ENCODE measurements at regions not wholly inside any gene's neighbourhood (a gene's known extent, or its start where the extent isn't known, plus 50 kb on each side); places are given as distances from the start of the nearest gene placed in this dataset.

GRCh38 chr18:73621091-73621490 lies 526.5 kb downstream of the FBXO15 start (continued):
- TF ChIP-seq EZH2phosphoT487 (IDR thresholded peaks at IDR 0.05; ENCODE audit: unreplicated experiment) (no peak), ETS1 (IDR thresholded peaks at IDR 0.05) (no peak), CREB1 (CRISPR knock-in tag; IDR thresholded peaks at IDR 0.05; ENCODE audit: low read depth) (no peak), ZNF331 (CRISPR knock-in tag; IDR thresholded peaks at IDR 0.05; ENCODE audit: low read depth) (no peak), JUNB (IDR thresholded peaks at IDR 0.05; ENCODE audit: unreplicated experiment) (no peak)

- Mint-ChIP-seq H3K27ac (no peak overlapping the region), H3K4me1 (peaks cover 16% of the 10 kb centered on the region), H3K9me3 (no peaks in the 10 kb centered on the region), H3K4me3 (no peak overlapping the region), H3K36me3 (ENCODE audit: low read depth) (no peaks in the 10 kb centered on the region), H3K27me3 (ENCODE audit: insufficient read depth, low read depth, poor library complexity) (no peaks in the 10 kb centered on the region)
- H3K9me2 ChIP-seq (ENCODE audit: insufficient read depth), result peaks cover 12% of the 10 kb centered on the region; the same call in 1 of the 2 replicates
- no peaks in the 10 kb centered on the region for H3K36me3 ChIP-seq (ENCODE audit: insufficient read depth)
- ATAC-seq (no peak), DNase-seq (ENCODE audit: low spot score) (no peak)
- H3F3A ChIP-seq (replicated peaks; ENCODE audit: low read depth), result no peaks in the 10 kb centered on the region
- H3K4me2 ChIP-seq, result no peak overlapping the region
- H3K27ac ChIP-seq (ENCODE audit: low read depth), result no peak overlapping the region
- H3K4me1 ChIP-seq (ENCODE audit: insufficient read depth), result peaks cover 13% of the 10 kb centered on the region; the same call in 1 of the 2 replicates
- H3K79me2 ChIP-seq (replicated peaks; ENCODE audit: insufficient read depth), result no peaks in the 10 kb centered on the region
- TF ChIP-seq EZH2 (IDR thresholded peaks at IDR 0.05; ENCODE audit: low read depth, unreplicated experiment) (no peak), ZNF114 (CRISPR knock-in tag; IDR thresholded peaks at IDR 0.05) (no peak), EZH2phosphoT487 (IDR thresholded peaks at IDR 0.05; ENCODE audit: unreplicated experiment) (no peak), ZNF462 (CRISPR knock-in tag; IDR thresholded peaks at IDR 0.05) (no peak), CTCF (conservative IDR thresholded peaks at IDR 0.05; ENCODE audit: low read depth in 2 of 2) (no peak), CREB1 (CRISPR knock-in tag; IDR thresholded peaks at IDR 0.05; ENCODE audit: low read depth) (no peak), STAT1 (IDR thresholded peaks at IDR 0.05; ENCODE audit: unreplicated experiment) (no peak), POLR2AphosphoS5 (IDR thresholded peaks at IDR 0.05; ENCODE audit: low read depth) (no peak)
- H3K4me3 ChIP-seq, result no peak overlapping the region
- H3K27me3 ChIP-seq (ENCODE audit: insufficient read depth), result no peaks in the 10 kb centered on the region
- no peaks in the 10 kb centered on the region for H4K20me1 ChIP-seq (replicated peaks; ENCODE audit: insufficient read depth)
- peak overlapping the region; percentile 56; the same call in 1 of the 2 replicates for H2AFZ ChIP-seq
These were observed 529.7 kb downstream of the FBXO15 start for GRCh38 chr18:73617981-73618380.

Data from GM23338 (cell line).